ENCODE measurements at regions not wholly inside any gene's neighbourhood (a gene's known extent, or its start where the extent isn't known, plus 50 kb on each side); places are given as distances from the start of the nearest gene placed in this dataset.

- Histone ChIP-seq H3K4me2 (ENCODE audit: extremely low read depth, insufficient read depth, low read length) (no peak overlapping the region), H4K20me1 (ENCODE audit: control insufficient read depth, extremely low read depth, insufficient read depth, low read length) (no peaks in the 10 kb centered on the region), H3K4me3 (replicated peaks in 1 of 4; ENCODE audit: control extremely low read depth in 1 of 4, insufficient read depth in 1 of 4, low read depth in 3 of 4, low read length in 4 of 4) (no peak overlapping the region), H3K9ac (ENCODE audit: insufficient read depth, low read length) (no peak overlapping the region), H3K4me1 (ENCODE audit: control insufficient read depth, extremely low read depth, insufficient read depth, low read length) (no peaks in the 10 kb centered on the region), H3K27me3 (ENCODE audit: control insufficient read depth, insufficient read depth, low read length) (no peaks in the 10 kb centered on the region), H2AFZ (ENCODE audit: low read length) (no peak overlapping the region), H3K9me3 (ENCODE audit: control insufficient read depth, insufficient read depth, low read depth, low read length) (no peaks in the 10 kb centered on the region), H3K36me3 (ENCODE audit: control insufficient read depth, insufficient read depth, low read length) (no peaks in the 10 kb centered on the region), H3K79me2 (ENCODE audit: control insufficient read depth, insufficient read depth, low read length) (no peaks in the 10 kb centered on the region), H3K27ac (ENCODE audit: insufficient read depth, low read length) (no peak overlapping the region)
- TF ChIP-seq CTCF (conservative IDR thresholded peaks at IDR 0.05 in 1 of 2, IDR thresholded peaks at IDR 0.05 in 1 of 2; ENCODE audit: low read depth in 1 of 2, low read length in 2 of 2) = no peak
- no peak for TF ChIP-seq EZH2 (IDR thresholded peaks at IDR 0.05; ENCODE audit: low read length, missing control alignments)
- no peak for DNase-seq (ENCODE audit: low read depth in 2 of 2)
Observed at GRCh38 chr18:77632758-77633157, 383.1 kb downstream of the GALR1 start.

GRCh38 chr18:77634494-77634893, 384.8 kb downstream of the GALR1 start:
- Histone ChIP-seq H3K9me3 (ENCODE audit: control insufficient read depth, insufficient read depth, low read depth, low read length) (no peaks in the 10 kb centered on the region), H3K9ac (ENCODE audit: insufficient read depth, low read length) (no peak overlapping the region), H3K27me3 (ENCODE audit: control insufficient read depth, insufficient read depth, low read length) (no peaks in the 10 kb centered on the region), H4K20me1 (ENCODE audit: control insufficient read depth, extremely low read depth, insufficient read depth, low read length) (no peaks in the 10 kb centered on the region), H3K4me1 (ENCODE audit: control insufficient read depth, extremely low read depth, insufficient read depth, low read length) (no peaks in the 10 kb centered on the region), H3K4me2 (ENCODE audit: extremely low read depth, insufficient read depth, low read length) (no peak overlapping the region), H3K79me2 (ENCODE audit: control insufficient read depth, insufficient read depth, low read length) (no peaks in the 10 kb centered on the region), H2AFZ (ENCODE audit: low read length) (no peak overlapping the region), H3K27ac (ENCODE audit: insufficient read depth, low read length) (no peak overlapping the region), H3K36me3 (ENCODE audit: control insufficient read depth, insufficient read depth, low read length) (no peaks in the 10 kb centered on the region), H3K4me3 (replicated peaks in 1 of 4; ENCODE audit: control extremely low read depth in 1 of 4, insufficient read depth in 1 of 4, low read depth in 3 of 4, low read length in 4 of 4) (no peak overlapping the region)
- DNase-seq (ENCODE audit: low read depth in 2 of 2) = no peak
- no peak for TF ChIP-seq CTCF (conservative IDR thresholded peaks at IDR 0.05 in 1 of 2, IDR thresholded peaks at IDR 0.05 in 1 of 2; ENCODE audit: low read depth in 1 of 2, low read length in 2 of 2)
- no peak for TF ChIP-seq EZH2 (IDR thresholded peaks at IDR 0.05; ENCODE audit: low read length, missing control alignments)

- no peak for DNase-seq (ENCODE audit: low read depth in 2 of 2)
- Histone ChIP-seq H3K27ac (ENCODE audit: insufficient read depth, low read length) (no peak overlapping the region), H4K20me1 (ENCODE audit: control insufficient read depth, extremely low read depth, insufficient read depth, low read length) (no peaks in the 10 kb centered on the region), H3K4me2 (ENCODE audit: extremely low read depth, insufficient read depth, low read length) (no peak overlapping the region), H3K36me3 (ENCODE audit: control insufficient read depth, insufficient read depth, low read length) (no peaks in the 10 kb centered on the region), H3K27me3 (ENCODE audit: control insufficient read depth, insufficient read depth, low read length) (no peaks in the 10 kb centered on the region), H3K9me3 (ENCODE audit: control insufficient read depth, insufficient read depth, low read depth, low read length) (no peaks in the 10 kb centered on the region), H3K9ac (ENCODE audit: insufficient read depth, low read length) (no peak overlapping the region), H3K79me2 (ENCODE audit: control insufficient read depth, insufficient read depth, low read length) (no peaks in the 10 kb centered on the region), H3K4me1 (ENCODE audit: control insufficient read depth, extremely low read depth, insufficient read depth, low read length) (no peaks in the 10 kb centered on the region), H3K4me3 (replicated peaks in 1 of 4; ENCODE audit: control extremely low read depth in 1 of 4, insufficient read depth in 1 of 4, low read depth in 3 of 4, low read length in 4 of 4) (no peak overlapping the region), H2AFZ (ENCODE audit: low read length) (no peak overlapping the region)
- no peak for TF ChIP-seq CTCF (conservative IDR thresholded peaks at IDR 0.05 in 1 of 2, IDR thresholded peaks at IDR 0.05 in 1 of 2; ENCODE audit: low read depth in 1 of 2, low read length in 2 of 2)
- no peak for TF ChIP-seq EZH2 (IDR thresholded peaks at IDR 0.05; ENCODE audit: low read length, missing control alignments)
Observed at GRCh38 chr18:77635451-77635850, 385.8 kb downstream of the GALR1 start.

All from fibroblast of lung (primary cell).